DOHH2 (cell line): ENCODE measurements at regions not wholly inside any gene's neighbourhood (a gene's known extent, or its start where the extent isn't known, plus 50 kb on each side); places are given as distances from the start of the nearest gene placed in this dataset.

ENCODE experiments used
- CTCF ChIP-seq: fragments of 200-600 bp; sonication (generic); IDR thresholded peaks from one replicate; pipeline ENCODE4 v1.5.1; 2014; ENCODE audit warnings: antibody characterized with exemption, mild to moderate bottlenecking, low read depth, low read length; ENCODE audit not compliant: poor library complexity, severe bottlenecking
- EZH2phosphoT487 ChIP-seq: fragments of 200-600 bp; sonication (generic); IDR thresholded peaks from 2 replicates; pipeline ENCODE4 v1.6.1; 2017; ENCODE audit warnings: borderline replicate concordance, mild to moderate bottlenecking, antibody characterized with exemption, low read length, moderate library complexity, mixed read lengths

- no peak for TF ChIP-seq CTCF
- no peak for TF ChIP-seq EZH2phosphoT487
Measured at GRCh38 chr13:44711706-44712105, 135.6 kb upstream of the TSC22D1 start.
